ENCODE measurements at regions not wholly inside any gene's neighbourhood (a gene's known extent, or its start where the extent isn't known, plus 50 kb on each side); places are given as distances from the start of the nearest gene placed in this dataset.

GRCh38 chr7:42726066-42726785 lies 185.6 kb downstream of the C7orf25 start:
- no peak for TF ChIP-seq FOXP1 (CRISPR knock-in tag; IDR thresholded peaks at IDR 0.05)
- no peak for TF ChIP-seq ZNF239 (CRISPR knock-in tag; IDR thresholded peaks at IDR 0.05)
- no peak for TF ChIP-seq SAFB2 (IDR thresholded peaks at IDR 0.05; ENCODE audit: borderline replicate concordance, low read depth, low read length, severe bottlenecking)
- TF ChIP-seq ARID3A (IDR thresholded peaks at IDR 0.05; ENCODE audit: borderline replicate concordance, low read depth, low read length), result no peak
- no peak for TF ChIP-seq ETV1 (tag; conservative IDR thresholded peaks at IDR 0.05; ENCODE audit: low read depth)
- TF ChIP-seq FOXM1 (IDR thresholded peaks at IDR 0.05; ENCODE audit: low read depth), result no peak
- no peak for TF ChIP-seq FOXM1 (CRISPR knock-in tag; IDR thresholded peaks at IDR 0.05; ENCODE audit: low read depth)
- no peak for TF ChIP-seq ZC3H11A (IDR thresholded peaks at IDR 0.05; ENCODE audit: low read depth, low read length)
- no peak for TF ChIP-seq NEUROD1 (IDR thresholded peaks at IDR 0.05; ENCODE audit: borderline replicate concordance, low read depth, low read length, partially characterized antibody)
- H3K9ac ChIP-seq (ENCODE audit: insufficient read depth in 1 of 2, low read depth in 2 of 2, low read length in 2 of 2), result no peak overlapping the region
- H4K20me1 ChIP-seq (replicated peaks; ENCODE audit: control insufficient read depth, insufficient read depth, low read length), result no peaks in the 10 kb centered on the region
- no peak overlapping the region for H3K4me3 ChIP-seq
- H3K36me3 ChIP-seq (ENCODE audit: control insufficient read depth, insufficient read depth, low read length), result no peaks in the 10 kb centered on the region
- H3K4me1 ChIP-seq (replicated peaks in 1 of 2; ENCODE audit: control insufficient read depth in 2 of 2, insufficient read depth in 2 of 2, low read length in 2 of 2), result no peaks in the 10 kb centered on the region
- WGBS (ENCODE audit: insufficient coverage, low coverage, missing lambda C conversion rate), result 2% methylated on average over 7 of the region's 7 CpGs
- no peaks in the 10 kb centered on the region for H3K9me3 ChIP-seq (replicated peaks; ENCODE audit: control insufficient read depth, insufficient read depth, low read depth, low read length)
- H3K79me2 ChIP-seq (ENCODE audit: control insufficient read depth, insufficient read depth, low read length), result no peaks in the 10 kb centered on the region
- H3K4me2 ChIP-seq (ENCODE audit: insufficient read depth, low read length), result no peak overlapping the region
- no peak overlapping the region for H3K27ac ChIP-seq (ENCODE audit: extremely low read depth, low read depth, low read length)
- no TSS peak for BruUV-seq (replicated peaks)
- ATAC-seq (no peak), FAIRE-seq (no peak), DNase-seq (ENCODE audit: extremely low read depth in 1 of 4, low spot score in 3 of 4) (no peak)
- no peaks in the 10 kb centered on the region for H3K9me1 ChIP-seq (ENCODE audit: control insufficient read depth, insufficient read depth, low read length)
- in situ Hi-C loops (cut with MboI) (no loop called here), intact Hi-C loops (cut with micrococcal nuclease) (no loop called here)
- H3K27me3 ChIP-seq (ENCODE audit: control insufficient read depth in 2 of 2, insufficient read depth in 2 of 2, low read length in 2 of 2), result peaks cover 0 to 15% of the 10 kb centered on the region in 2 experiments; a peak in 1 of 5 replicates
- H2AFZ ChIP-seq (ENCODE audit: low read depth, low read length), result no peak overlapping the region
- POLR2A ChIA-PET, result no interaction called here
- CTCF ChIA-PET (ENCODE audit: low intra/inter-chr PET ratio), result no interaction called here

All from K562 (cell line).